ENCODE measurements at regions not wholly inside any gene's neighbourhood (a gene's known extent, or its start where the extent isn't known, plus 50 kb on each side); places are given as distances from the start of the nearest gene placed in this dataset.

DNA sequence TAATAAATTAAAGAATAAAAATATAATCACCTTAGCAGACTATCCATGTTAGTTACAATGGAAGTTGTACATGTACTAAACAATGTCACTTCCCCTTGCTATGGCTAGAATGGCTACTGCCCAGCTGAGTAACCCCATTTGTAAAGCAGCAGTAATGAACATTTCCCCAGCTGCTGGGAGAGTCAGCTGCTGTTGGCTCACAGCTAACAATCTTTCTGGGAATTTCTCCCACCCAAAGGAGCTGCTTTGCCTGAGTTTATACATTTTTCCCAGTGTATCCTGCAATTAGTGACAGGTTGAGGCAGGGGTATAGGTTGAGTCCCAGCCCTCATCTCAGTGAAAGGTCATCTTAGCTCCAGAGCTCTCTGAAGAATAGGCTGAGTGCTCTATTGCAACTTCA is 665.6 kb upstream of the KLHL29 start:
- TF ChIP-seq, protein P1, sequence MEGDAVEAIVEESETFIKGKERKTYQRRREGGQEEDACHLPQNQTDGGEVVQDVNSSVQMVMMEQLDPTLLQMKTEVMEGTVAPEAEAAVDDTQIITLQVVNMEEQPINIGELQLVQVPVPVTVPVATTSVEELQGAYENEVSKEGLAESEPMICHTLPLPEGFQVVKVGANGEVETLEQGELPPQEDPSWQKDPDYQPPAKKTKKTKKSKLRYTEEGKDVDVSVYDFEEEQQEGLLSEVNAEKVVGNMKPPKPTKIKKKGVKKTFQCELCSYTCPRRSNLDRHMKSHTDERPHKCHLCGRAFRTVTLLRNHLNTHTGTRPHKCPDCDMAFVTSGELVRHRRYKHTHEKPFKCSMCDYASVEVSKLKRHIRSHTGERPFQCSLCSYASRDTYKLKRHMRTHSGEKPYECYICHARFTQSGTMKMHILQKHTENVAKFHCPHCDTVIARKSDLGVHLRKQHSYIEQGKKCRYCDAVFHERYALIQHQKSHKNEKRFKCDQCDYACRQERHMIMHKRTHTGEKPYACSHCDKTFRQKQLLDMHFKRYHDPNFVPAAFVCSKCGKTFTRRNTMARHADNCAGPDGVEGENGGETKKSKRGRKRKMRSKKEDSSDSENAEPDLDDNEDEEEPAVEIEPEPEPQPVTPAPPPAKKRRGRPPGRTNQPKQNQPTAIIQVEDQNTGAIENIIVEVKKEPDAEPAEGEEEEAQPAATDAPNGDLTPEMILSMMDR (conservative IDR thresholded peaks at IDR 0.05 in 1 of 2, IDR thresholded peaks at IDR 0.05 in 1 of 2; ENCODE audit: low read depth in 1 of 2, low read length in 2 of 2), result no peak
- TF ChIP-seq EZH2 (IDR thresholded peaks at IDR 0.05; ENCODE audit: low read length, missing control alignments), result no peak
